Activated T-cell treated with anti-CD3 and anti-CD28 coated beads for 24 hours (primary cell): ENCODE measurements at regions not wholly inside any gene's neighbourhood (a gene's known extent, or its start where the extent isn't known, plus 50 kb on each side); places are given as distances from the start of the nearest gene placed in this dataset.

ENCODE experiments used
- DNase-seq: peaks from one replicate; pipeline ENCODE4 v3.0.0-alpha.2; 2020; ENCODE audit warnings: low read depth

DNA sequence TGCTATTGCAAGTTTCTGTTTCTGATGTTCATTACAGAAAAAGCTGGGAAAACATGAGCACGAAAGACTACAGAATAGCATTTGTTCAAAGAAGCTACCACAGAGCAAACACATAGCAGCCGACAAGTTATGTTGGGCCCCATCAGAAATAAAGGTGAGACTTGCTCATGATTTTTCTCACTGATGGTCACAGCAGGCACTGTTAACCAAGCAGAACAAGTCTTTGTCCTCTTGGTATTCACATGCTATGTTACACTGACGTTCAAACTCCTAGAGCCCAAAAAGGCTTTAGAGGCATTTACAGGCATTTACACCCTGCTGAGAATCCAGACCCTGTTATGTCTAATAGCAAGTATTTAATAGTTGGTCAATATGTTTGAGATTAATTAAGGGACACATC lies 235.0 kb upstream of the HNMT start:
- DNase-seq = no peak

DNA sequence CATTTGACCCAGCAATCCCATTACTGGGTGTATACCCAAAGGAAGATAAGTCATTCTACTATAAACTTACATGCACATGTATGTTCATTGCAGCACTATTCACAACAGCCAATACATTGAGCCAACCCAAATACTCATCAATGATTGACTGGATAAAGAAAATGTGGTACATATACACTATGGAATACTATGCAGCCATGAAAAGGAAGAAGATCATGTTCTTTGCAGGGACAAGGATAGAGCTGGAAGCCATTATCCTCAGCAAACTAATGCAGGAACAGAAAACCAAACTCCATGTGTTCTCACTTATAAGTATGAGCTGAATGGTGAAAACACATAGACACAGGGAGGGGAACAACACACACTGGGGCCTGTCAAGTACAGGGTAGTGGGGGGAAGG lies 226.7 kb upstream of the HNMT start:
- no peak for DNase-seq

DNA sequence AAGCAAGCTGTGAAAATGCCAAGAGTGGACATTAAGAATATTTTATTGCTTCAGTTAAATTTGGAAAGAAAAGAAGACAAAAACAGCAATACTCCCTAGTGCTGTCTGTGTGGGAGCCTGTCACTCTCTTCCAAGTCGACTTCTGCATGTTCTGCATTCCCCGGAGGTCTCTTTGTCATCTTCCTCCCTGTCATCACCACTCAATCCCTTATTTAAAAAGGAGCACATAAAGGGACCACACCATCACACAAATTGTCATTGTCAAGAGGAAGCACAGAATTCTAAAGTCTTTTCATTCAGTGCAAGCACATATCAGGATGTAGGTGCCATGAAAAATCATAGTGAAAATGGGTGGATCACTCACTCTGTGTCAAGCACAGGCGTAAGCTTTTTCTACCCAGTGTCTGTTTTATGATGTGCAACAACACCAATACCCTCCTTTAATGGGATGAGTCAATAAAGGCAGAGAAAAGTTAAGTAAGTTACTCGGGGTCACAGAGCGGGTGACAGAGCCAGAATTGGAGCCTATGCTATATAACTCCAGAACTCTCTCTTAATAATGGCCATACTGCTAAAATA lies 222.4 kb upstream of the HNMT start:
- DNase-seq = no peak

DNA sequence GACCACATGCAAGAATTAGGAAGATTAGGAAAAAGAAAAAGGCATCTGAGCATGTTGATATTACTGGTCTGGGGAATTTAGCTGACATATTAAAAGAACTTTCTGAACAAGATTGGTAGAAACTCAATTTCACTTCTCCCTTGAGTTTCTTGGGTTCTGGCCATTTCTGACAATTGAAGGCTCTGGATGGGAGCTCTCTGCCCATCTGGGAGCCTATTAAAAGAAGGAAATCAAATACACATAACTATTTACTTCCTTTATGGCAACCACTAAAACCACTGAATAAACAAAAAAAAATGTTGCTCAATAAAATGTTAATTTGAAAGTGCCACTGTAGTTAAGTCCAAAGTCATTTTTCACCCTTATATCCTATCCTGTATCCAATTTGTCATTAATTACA lies 216.8 kb upstream of the HNMT start:
- DNase-seq = no peak

DNA sequence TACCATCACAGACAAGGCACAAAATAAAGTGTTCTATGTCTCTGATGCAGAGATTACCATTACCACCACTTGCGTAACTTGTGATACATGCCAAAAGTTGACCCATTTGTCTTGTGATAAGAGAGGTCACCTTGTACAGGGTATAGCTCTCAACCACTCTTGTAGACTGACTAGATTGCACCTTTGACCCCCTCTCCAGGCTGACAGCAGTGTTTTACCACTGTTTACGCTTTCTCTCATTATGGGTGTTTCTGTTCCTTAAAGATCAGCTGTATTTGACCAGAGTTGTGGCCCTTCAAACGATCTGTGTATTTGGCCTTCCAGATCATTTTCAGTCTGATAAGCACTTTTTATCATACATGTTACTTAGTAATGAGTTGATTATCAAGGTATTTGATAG lies 215.7 kb upstream of the HNMT start:
- DNase-seq = no peak

DNA sequence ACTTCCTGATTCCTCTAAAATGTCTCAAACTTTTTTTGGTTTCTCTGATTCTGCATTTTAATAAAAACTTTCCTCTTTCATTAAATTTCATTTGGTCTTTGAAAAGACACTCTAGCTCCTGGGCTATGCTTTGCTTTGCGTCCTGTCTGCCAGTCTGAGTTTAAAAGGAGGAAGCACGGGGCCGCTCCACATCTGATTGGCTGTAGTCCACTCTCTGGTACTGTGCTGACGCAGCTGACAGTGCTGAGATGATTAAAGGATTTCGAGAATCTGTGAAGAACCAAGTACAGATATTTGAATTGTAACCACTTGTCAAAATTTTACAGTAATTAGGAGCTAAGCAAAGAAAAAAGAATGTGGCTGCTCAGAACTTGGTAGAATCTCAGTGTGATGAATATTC lies 199.6 kb upstream of the HNMT start:
- DNase-seq = no peak

DNA sequence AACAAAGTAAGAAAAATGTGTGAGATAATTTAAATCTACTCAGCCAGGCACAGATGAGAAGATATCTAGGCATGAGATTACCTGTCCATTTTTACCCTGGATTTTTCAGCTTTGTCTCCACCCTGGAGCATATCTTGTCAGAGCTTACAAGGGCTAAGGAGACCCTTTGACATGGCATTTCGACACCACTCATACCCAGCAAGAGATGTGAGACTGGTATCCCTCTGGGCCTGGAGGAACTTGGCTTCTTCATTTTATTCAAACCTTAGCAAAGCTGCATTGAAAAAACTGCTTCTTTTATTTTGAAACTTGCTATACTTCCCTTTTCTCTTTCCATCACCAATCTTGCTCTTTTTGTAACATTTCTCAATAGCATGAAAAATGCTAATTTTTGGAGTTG lies 194.9 kb upstream of the HNMT start:
- DNase-seq = no peak

DNA sequence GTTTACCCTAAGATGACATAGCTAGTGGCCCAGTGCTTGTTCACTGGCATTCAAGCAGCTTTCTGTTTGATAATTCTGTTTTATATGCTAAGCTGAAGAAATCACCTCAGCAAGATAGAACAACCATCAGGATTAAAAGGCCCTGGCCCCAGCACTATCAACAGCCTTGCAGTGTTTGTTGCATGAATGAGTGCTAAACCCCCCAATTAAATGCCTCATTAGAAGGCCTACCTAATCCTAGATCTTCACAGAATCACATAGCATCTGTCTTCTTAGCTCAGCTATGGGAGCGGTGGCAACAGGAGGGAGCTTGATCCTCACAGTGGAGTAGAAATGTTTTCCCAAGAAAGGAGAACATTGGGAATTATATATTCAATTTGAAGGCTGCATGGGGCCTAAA lies 194.1 kb upstream of the HNMT start:
- DNase-seq = no peak

DNA sequence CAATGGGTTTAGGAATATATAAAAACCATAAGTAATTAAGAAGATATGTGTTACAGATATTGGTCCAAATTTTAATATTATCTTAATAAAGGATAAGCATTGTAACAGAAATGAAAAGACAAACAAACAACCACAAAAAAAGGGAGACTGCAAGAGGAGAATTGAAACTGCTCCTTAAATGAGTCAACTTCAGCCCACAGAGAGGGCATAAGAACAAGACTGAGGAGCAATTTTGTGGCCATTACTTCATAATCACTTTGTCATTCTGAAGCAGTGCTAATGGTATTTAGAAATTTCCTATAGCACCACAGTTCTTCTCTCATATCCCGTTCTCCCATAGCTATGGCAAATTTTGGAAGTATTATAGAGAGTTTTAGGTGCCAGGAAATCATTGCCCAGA lies 193.2 kb upstream of the HNMT start:
- DNase-seq = no peak

DNA sequence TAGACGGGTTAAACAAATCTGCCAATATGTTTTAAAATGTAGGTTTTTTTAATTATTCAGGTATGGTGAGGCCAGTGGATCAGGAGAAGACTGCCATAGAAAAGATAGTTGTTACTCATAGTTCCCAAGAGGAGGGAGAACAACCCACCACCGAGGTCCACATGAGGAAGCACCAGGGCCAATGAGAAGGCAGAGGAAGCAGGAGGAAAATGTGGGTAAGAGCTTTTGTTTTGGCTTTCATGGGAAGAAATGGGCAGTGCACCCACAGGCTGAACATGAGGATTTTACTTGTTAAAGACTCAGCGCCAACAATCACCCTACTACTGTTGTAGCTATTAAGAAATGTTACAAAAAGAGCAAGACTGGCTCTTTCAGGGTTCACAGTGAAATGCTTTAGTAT lies 191.8 kb upstream of the HNMT start:
- DNase-seq = no peak

DNA sequence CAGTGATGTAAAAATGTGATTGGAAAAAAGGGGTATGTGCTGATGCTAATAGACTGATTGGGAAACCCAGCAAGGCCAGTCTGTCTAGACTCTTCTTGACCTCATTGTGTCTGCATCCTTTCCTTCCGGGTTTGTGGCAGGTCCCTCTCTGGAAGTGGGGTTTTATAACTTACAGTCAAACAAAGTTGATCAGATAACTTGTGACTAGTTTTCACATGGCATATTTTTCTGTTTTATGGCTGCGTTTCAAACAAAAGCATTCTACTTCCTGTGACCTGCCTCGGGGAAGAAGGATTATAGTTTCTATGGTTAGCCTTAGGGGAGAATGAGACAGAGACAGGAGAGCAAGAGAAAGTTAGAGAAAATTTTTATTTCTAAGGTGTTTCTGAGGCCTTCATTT lies 188.7 kb upstream of the HNMT start:
- no peak for DNase-seq

DNA sequence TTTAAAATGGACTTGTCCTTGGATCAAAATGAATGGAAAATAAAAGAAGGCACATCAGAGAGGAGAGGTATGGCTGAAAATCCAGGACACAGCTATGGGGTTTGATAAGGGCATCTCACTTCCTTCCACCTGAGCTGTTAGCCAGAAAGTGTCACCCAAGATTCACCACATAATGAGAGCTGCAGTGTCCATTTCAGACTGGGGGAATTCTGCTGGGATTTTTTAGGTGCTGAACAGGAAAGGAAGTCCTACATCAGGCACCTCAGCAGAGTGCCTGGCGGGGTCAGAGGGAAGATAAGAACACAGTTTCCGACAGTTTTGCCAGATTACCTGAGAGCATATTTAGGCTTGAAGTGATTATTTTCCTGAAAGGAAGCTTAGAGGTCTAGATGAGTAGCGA lies 187.6 kb upstream of the HNMT start:
- DNase-seq = no peak

DNA sequence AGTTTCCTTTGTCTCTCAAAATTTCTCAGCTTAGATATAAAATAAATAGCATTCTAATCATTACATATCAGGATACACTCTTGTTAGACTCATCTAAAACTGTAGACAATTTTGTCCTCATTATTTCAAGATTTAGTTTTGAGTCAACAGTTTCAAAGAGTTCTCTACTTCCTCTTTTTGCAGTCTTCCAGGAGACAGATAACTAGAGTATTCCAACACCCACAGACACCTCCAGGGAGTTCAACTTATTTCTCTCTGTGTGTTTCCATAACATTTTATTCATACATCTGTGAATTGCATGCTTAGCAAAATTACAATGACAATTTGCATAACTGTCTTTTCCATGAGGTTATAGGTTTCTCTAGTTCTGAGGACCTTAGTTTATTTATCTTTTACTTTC lies 166.6 kb upstream of the HNMT start:
- DNase-seq = no peak

DNA sequence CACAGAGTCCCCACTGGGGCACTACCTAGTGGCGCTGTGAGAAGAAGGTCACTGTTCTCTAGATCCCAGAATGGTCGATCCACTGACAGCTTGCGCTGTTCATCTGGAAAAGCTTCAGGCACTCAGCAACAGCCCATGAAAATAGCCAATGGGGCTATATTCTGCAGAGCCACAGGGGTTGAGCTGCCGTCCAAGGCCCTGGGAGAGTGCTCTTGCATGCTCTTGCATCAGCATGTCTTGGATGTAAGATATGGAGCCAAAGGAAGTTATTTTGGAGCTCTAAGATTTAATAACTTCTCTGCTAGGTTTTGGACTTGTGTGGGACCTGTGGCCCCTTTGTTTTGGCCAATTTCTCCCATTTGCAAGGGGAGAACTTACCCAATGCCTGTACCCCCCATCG lies 164.7 kb upstream of the HNMT start:
- no peak for DNase-seq

DNA sequence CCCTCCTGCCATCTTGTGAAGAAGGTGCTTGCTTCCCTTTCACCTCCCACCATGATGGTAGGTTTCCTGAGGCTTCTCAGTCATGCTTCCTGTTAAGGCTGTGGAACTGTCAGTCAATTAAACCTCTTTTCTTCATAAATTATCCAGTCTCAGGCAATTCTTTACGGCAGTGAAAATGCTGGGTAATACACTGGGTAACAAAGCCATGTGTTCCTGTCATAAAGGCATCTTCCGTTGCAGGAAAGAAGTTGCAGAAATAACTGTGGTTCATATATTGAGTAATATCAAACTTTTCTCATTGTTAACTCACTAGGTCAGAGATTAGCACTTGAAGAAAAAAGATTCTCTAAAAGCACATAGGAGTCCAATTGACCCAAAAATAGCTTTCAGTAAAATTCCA lies 163.9 kb upstream of the HNMT start:
- no peak for DNase-seq

DNA sequence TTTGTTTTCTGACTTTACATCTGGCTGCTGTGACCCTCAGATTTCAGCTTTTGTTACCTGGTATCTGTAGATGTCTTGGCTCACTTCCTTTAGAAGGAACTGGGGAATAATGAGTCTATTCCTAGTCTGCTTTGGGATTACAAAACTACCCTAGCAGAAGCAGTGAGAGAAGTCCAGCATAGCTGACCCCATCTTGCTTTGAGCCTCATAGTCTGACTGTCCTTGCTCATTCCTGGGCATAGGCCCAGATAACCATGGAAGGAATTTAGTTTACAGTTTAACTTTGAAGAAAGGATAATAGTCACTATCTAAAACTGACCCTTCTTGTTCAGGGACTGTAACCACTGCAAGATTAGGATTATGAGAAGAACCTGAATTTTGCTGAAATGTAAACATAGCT lies 163.0 kb upstream of the HNMT start:
- DNase-seq = no peak

DNA sequence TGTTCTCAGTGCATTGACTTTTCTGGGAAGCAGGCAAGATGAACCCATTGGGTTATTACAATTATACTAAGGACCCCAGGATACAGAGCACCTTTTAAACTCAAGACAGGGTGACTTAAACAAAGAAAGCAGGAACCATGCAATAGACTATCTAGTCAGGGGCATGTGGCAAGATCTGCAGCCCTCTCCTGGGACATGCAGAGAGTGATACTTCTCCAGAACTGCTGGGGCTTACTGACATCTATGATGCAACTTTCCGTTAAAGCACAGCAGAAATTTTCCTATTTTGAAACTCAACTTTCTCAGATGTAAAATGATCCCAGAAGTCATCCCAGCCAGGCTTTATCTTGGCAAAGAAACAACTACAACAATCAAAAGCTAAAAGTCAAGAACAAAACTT lies 162.2 kb upstream of the HNMT start:
- DNase-seq = no peak

DNA sequence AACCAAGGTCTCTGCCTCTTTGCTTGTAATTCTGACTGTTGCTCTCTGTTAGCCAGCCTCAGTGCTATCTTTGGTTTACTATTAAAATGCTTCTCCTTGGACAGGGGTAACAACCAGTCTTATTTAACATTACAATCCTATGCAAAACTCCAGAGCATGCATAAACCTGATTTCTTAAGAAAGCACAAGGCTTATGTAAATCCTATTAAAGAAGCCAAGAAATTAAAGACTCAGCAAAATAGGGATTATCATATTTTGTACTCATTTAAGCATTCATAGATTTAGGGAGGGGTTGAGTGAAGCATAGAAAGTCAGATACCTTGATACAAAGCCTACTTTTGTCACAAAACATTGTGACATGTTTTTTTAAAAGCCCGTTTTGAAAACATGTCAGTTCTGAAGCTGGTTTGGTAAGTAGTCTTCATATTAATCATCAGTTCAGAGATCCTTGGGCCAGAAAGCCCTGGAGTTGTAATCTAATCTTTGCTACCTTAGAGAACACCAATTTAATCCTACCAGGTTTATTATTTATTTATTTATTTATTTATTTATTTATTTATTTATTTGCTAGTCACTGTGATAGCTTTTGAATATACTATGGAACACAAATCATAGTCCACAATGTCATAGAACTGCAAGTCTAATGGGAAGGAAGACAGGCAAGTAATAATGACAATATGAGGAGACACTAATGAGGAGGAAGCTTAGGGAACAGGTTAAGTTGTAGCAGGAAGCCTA lies 158.0 kb upstream of the HNMT start:
- DNase-seq = no peak

DNA sequence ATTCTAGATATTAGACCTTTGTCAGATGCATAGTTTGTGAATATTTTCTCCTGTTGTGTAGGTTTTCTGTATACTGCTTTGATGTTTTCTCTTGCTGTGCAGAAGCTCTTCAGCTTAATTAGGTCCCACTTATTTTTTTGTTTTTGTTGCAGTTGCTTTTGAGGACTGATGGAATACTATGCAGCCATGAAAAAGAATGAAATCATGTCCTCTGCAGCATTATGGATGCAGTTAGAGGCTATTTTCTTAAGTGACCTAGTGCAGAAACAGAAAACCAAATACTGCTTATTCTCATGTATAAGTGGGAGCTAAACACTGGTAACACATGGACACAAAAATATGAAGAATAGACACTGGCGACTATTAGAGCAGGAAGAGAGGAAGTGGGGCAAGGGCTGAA lies 155.0 kb upstream of the HNMT start:
- DNase-seq = no peak

DNA sequence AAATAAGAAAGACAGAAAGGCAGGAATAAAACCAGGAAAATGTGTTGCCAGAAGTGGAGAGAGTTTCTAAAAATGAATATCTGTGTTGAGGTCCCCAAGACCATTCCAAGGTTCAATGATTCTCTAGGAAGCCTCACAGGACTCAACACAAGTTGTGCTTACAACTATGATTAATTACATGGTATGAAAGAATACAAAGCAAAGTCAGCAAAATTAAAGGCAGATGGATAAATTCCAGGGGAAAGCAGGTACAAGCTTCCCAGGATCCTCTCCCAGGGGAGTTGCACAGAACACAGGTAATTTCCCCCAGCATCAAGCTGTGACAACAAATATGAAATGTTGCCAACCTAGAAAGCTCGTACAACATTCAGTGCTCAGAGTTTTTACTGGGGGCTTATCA lies 154.4 kb upstream of the HNMT start:
- DNase-seq = no peak

DNA sequence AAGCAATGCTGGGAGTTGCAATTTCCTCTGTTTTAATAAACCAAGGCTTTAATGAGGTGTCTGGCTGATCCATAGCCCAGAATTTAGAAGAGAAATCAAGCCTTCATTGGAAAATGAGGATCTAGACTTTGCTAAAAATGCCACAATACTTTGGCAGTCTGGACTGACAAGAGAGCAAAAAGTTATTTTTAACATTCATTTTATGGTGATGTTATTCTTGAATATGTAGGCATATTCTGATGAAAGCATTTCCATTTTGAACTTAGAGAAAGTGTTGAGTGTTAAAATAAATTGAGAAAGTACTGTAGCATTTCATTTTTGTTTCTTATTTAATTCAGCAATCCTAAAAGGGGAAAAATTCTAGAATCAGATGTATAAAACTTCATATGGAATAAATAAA lies 151.8 kb upstream of the HNMT start:
- no peak for DNase-seq

DNA sequence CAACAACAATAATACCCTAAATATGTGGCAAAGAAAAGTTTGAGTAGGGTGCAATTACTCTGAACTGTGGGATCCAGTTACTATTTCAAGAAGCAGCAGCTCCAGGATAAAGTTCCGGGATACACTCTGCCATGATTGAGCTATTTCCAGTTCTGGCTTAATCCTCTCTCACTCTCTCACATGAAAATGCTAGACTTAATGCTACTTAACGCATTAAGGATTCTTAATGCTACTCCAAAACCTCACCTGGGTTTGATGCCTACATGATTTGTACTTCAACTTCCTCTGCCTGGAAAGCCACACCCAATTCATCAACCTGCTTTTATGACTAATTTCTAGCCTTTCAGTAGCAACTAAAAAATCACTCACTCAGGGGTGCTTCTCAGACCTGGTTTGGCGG lies 151.1 kb upstream of the HNMT start:
- DNase-seq = no peak

DNA sequence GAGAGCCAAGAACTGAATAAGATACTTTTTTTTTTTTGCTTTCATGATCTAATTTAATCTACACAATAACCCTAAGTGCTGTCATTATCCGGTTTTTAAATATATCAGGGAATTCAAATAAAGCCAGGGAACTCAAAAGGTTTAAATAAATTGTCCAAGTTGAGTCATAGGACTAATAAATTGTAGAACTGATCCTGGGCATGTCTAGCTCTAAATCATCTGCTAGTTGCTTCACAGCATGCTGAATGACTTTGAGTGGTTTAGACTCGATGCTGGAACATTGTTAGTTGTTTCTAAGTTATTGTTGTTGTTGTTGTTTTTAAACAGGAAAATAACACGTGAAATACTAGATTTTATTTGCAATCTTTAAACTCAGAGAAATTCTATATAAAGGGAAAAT lies 147.2 kb upstream of the HNMT start:
- no peak for DNase-seq

DNA sequence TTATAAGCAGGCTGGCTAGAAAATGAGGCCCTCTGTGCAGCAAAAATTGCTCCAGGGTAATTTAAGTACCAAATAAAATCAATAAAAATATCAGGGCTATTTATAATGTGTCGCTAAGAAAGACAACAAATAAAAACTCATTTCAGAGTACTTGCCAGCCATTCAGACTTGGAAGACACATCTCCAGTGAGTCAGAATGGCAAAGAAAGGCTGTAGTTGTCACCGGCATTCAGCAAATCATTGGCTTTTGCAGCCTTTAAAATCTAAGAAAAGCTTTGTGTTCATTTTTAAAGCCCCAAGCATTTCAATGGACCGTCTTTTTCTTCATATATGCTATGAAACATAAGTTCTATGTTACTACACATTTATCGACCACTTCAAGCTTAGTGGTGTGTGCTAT lies 141.1 kb upstream of the HNMT start:
- DNase-seq = no peak

DNA sequence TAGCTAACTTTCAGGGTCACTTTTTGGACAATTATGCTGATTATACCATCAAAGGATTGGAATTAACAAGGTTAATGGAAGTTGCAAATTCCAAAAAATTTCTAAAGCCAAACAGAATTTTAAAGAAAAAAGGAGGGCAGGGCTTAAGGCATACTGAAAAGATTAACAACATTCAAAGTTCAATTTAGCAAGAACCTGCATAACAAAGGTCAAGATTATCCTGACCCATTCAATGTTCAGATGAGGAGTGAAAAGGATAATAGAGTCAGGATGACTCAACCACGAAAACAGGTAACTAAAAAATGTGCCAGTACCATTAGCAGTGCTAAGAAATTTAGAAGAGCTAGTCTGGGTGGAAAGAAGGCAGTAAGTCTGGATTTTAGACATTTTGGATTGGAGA lies 139.8 kb upstream of the HNMT start:
- DNase-seq = no peak
